Astrocyte (in vitro differentiated cells and primary cell): ENCODE measurements at regions not wholly inside any gene's neighbourhood (a gene's known extent, or its start where the extent isn't known, plus 50 kb on each side); places are given as distances from the start of the nearest gene placed in this dataset.

Source experiments
- DNase-seq: peaks from one replicate; pipeline ENCODE4 v3.0.0-alpha.2; 2010; ENCODE audit warnings: low read depth
- FAIRE-seq: peaks from 2 replicates; lab custom pipeline; 2011; peaks lifted over from hg19 to GRCh38; lab: Jason Lieb, UNC
- H2AFZ ChIP-seq: 2 replicates; pipeline ENCODE4 v1.6.0; 2012; ENCODE audit warnings: low read depth, low read length, inconsistent platforms
- H3K27ac ChIP-seq: 2 replicates; pipeline ENCODE4 v1.5.1; 2011; ENCODE audit warnings: low read depth, low read length, inconsistent platforms
- H3K27me3 ChIP-seq: 2 replicates; pipeline ENCODE4 v1.6.0; 2011; ENCODE audit warnings: low read length, inconsistent platforms; ENCODE audit not compliant: insufficient read depth
- H3K36me3 ChIP-seq: 2 replicates; pipeline ENCODE4 v1.5.1; 2011; ENCODE audit warnings: low read length, inconsistent platforms; ENCODE audit not compliant: insufficient read depth
- H3K4me1 ChIP-seq: 2 replicates; pipeline ENCODE4 v1.5.1; 2011; ENCODE audit warnings: low read length, inconsistent platforms; ENCODE audit not compliant: insufficient read depth
- H3K4me2 ChIP-seq: 2 replicates; pipeline ENCODE4 v1.6.0; 2012; ENCODE audit warnings: low read length, inconsistent platforms
- H3K4me3 ChIP-seq: 2 replicates; pipeline ENCODE4 v1.5.1; 2011; ENCODE audit warnings: low read depth, mild to moderate bottlenecking, low read length, inconsistent platforms; ENCODE audit not compliant: insufficient read depth
- H3K79me2 ChIP-seq: 2 replicates; pipeline ENCODE4 v1.6.0; 2012; ENCODE audit warnings: mild to moderate bottlenecking, low read length, inconsistent platforms; ENCODE audit not compliant: insufficient read depth
- H3K9ac ChIP-seq: 2 replicates; pipeline ENCODE4 v1.6.0; 2012; ENCODE audit warnings: mild to moderate bottlenecking, low read length, inconsistent platforms
- H3K9me3 ChIP-seq: 2 replicates; pipeline ENCODE4 v1.5.1; 2012; ENCODE audit warnings: low read depth, mild to moderate bottlenecking, low read length, inconsistent platforms; ENCODE audit not compliant: insufficient read depth
- H4K20me1 ChIP-seq: 2 replicates; pipeline ENCODE4 v1.6.0; 2012; ENCODE audit warnings: low read length, inconsistent platforms; ENCODE audit not compliant: insufficient read depth
- H3K27ac Mint-ChIP-seq: one replicate; pipeline ENCODE4 v1.8.0; 2021; ENCODE audit warnings: mild to moderate bottlenecking, mixed read lengths; ENCODE audit not compliant: unreplicated experiment
- H3K27me3 Mint-ChIP-seq: one replicate; pipeline ENCODE4 v1.8.0; 2021; ENCODE audit warnings: low read depth, mixed read lengths; ENCODE audit not compliant: unreplicated experiment
- H3K36me3 Mint-ChIP-seq: one replicate; pipeline ENCODE4 v1.8.0; 2021; ENCODE audit warnings: low read depth, mixed read lengths; ENCODE audit not compliant: unreplicated experiment
- H3K4me1 Mint-ChIP-seq: one replicate; pipeline ENCODE4 v1.8.0; 2021; ENCODE audit warnings: low read depth, mixed read lengths; ENCODE audit not compliant: unreplicated experiment
- H3K4me3 Mint-ChIP-seq: one replicate; pipeline ENCODE4 v1.8.0; 2021; ENCODE audit warnings: mild to moderate bottlenecking, moderate library complexity, mixed read lengths; ENCODE audit not compliant: unreplicated experiment
- H3K9me3 Mint-ChIP-seq: one replicate; pipeline ENCODE4 v1.8.0; 2021; ENCODE audit warnings: mild to moderate bottlenecking, mixed read lengths; ENCODE audit not compliant: unreplicated experiment
- CTCF ChIP-seq: IDR thresholded peaks from 2 replicates; pipeline ENCODE4 v1.5.1; 2011; ENCODE audit warnings: low read depth, mild to moderate bottlenecking, inconsistent platforms, low read length, moderate library complexity; ENCODE audit not compliant: insufficient read depth
- EZH2 ChIP-seq: IDR thresholded peaks from 2 replicates; pipeline ENCODE4 v1.6.1; 2012; ENCODE audit warnings: mild to moderate bottlenecking, low read length, inconsistent platforms; ENCODE audit not compliant: insufficient read depth

DNA sequence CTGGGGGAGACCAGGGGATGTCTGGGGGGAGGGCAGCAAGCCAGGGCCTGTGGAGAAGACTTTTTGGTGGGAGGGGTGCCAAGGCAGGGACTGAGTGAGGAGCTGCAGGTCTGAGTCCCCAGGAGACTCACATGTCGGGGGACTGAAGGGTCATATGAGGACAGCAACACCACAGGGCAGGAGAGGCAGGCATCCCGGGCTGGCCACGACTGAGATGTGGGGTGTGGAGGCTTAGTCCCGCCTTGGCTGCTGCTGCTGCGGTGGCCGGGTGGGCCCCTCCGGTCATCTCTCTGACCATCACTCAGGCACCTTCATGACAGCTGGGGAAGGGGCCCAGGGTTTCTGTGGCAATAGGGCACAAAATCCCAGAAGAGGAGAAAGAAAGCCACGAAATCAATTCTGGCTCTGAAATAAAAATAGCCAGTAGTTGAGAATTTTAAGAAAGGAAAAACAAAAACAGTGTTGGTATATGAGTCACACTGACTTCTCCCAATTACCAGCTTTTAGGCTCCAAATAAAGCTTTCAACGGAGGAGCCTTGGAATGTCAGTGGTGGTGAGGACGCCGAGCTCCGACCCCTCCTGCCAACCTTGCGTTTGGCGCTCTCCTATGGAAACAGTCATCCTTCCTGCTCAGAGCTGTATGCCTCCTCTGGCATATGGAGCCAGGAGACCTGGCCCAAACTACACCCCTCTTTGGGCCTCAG, 52.9 kb upstream of the ITGA11 start:
- Mint-ChIP-seq H3K4me1 (peaks cover 40% of the 10 kb centered on the region), H3K27ac (peak overlapping the region; percentile 89), H3K9me3 (no peaks in the 10 kb centered on the region), H3K27me3 (no peaks in the 10 kb centered on the region), H3K4me3 (no peak overlapping the region), H3K36me3 (no peaks in the 10 kb centered on the region)
- peak; percentile 99 for FAIRE-seq
- Histone ChIP-seq H3K27me3 (no peaks in the 10 kb centered on the region), H4K20me1 (no peaks in the 10 kb centered on the region), H3K9ac (peak overlapping the region; percentile 71), H2AFZ (peak overlapping the region; percentile 39), H3K9me3 (no peaks in the 10 kb centered on the region), H3K4me3 (no peak overlapping the region), H3K4me1 (peaks cover 32% of the 10 kb centered on the region), H3K36me3 (no peaks in the 10 kb centered on the region), H3K79me2 (no peaks in the 10 kb centered on the region), H3K4me2 (peak overlapping the region; percentile 76), H3K27ac (peak overlapping the region; percentile 73)
- DNase-seq: peak; percentile 88
- TF ChIP-seq EZH2: no peak
- no peak for TF ChIP-seq CTCF

- DNase-seq: no peak
- Mint-ChIP-seq H3K36me3 (no peaks in the 10 kb centered on the region), H3K4me1 (peaks cover 33% of the 10 kb centered on the region)
Measured at GRCh38 chr15:68485721-68486360, 53.9 kb upstream of the ITGA11 start.

More at GRCh38 chr15:68485721-68486360, 53.9 kb upstream of the ITGA11 start:
- no peaks in the 10 kb centered on the region for H3K9me3 ChIP-seq
- no peaks in the 10 kb centered on the region for H3K79me2 ChIP-seq
- no peak for TF ChIP-seq CTCF
- TF ChIP-seq EZH2: no peak
- Mint-ChIP-seq H3K9me3 (no peaks in the 10 kb centered on the region), H3K4me3 (peak overlapping the region; percentile 43), H3K27ac (peak overlapping the region; percentile 89), H3K27me3 (no peaks in the 10 kb centered on the region)
- H3K36me3 ChIP-seq: no peaks in the 10 kb centered on the region
- H3K4me2 ChIP-seq: peak overlapping the region; percentile 76
- no peak for FAIRE-seq
- H3K27ac ChIP-seq: peak overlapping the region; percentile 73
- no peak overlapping the region for H2AFZ ChIP-seq
- H3K9ac ChIP-seq: no peak overlapping the region
- H4K20me1 ChIP-seq: no peaks in the 10 kb centered on the region
- peaks cover 27% of the 10 kb centered on the region for H3K4me1 ChIP-seq
- H3K27me3 ChIP-seq: no peaks in the 10 kb centered on the region
- no peak overlapping the region for H3K4me3 ChIP-seq
